Loucy (cell line): ENCODE measurements at regions not wholly inside any gene's neighbourhood (a gene's known extent, or its start where the extent isn't known, plus 50 kb on each side); places are given as distances from the start of the nearest gene placed in this dataset.

Source experiments
- EZH2phosphoT487 ChIP-seq: fragments of 200-600 bp; IDR thresholded peaks from 2 replicates; pipeline ENCODE4 v1.6.1; 2018; ENCODE audit warnings: antibody characterized with exemption, mild to moderate bottlenecking, moderate library complexity, borderline replicate concordance
- TF ChIP-seq, protein P1 (sequence below): fragments of 200-600 bp; sonication (generic); conservative IDR thresholded peaks from 2 replicates; pipeline ENCODE4 v1.5.1; 2014; ENCODE audit warnings: mild to moderate bottlenecking, antibody characterized with exemption, low read length

DNA sequence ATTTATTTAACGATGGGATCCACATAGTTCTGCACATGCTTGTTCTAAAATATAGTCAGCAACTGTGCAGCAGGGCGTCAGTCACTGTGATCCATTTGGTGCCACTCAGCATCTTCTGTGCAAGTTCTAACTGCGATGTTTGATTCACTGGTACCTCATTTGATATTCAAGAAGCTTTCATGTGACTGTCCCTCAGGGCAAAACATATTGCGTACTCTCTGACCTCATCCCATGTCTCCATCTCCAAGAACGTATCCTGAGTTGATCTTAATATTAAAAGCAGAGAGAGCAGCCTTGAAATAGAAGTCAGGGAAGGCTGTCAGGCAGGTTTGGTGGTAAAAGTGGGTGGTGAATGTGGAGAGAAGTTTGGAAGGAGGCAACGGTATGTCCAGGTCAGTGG is 116.5 kb upstream of the ATP10B start:
- TF ChIP-seq, protein P1, sequence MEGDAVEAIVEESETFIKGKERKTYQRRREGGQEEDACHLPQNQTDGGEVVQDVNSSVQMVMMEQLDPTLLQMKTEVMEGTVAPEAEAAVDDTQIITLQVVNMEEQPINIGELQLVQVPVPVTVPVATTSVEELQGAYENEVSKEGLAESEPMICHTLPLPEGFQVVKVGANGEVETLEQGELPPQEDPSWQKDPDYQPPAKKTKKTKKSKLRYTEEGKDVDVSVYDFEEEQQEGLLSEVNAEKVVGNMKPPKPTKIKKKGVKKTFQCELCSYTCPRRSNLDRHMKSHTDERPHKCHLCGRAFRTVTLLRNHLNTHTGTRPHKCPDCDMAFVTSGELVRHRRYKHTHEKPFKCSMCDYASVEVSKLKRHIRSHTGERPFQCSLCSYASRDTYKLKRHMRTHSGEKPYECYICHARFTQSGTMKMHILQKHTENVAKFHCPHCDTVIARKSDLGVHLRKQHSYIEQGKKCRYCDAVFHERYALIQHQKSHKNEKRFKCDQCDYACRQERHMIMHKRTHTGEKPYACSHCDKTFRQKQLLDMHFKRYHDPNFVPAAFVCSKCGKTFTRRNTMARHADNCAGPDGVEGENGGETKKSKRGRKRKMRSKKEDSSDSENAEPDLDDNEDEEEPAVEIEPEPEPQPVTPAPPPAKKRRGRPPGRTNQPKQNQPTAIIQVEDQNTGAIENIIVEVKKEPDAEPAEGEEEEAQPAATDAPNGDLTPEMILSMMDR: no peak
- TF ChIP-seq EZH2phosphoT487: no peak
